ENCODE measurements at regions not wholly inside any gene's neighbourhood (a gene's known extent, or its start where the extent isn't known, plus 50 kb on each side); places are given as distances from the start of the nearest gene placed in this dataset.

- TF ChIP-seq CTCF (IDR thresholded peaks at IDR 0.05; ENCODE audit: poor library complexity) (no peak), EZH2phosphoT487 (IDR thresholded peaks at IDR 0.05; ENCODE audit: low read depth, severe bottlenecking, unreplicated experiment) (no peak)
Observed at GRCh38 chr13:106814463-106814862, 246.5 kb upstream of the ARGLU1 start.

All from hepatocyte (in vitro differentiated cells).